ENCODE measurements at regions not wholly inside any gene's neighbourhood (a gene's known extent, or its start where the extent isn't known, plus 50 kb on each side); places are given as distances from the start of the nearest gene placed in this dataset.

- no peak for DNase-seq (ENCODE audit: low read depth)
- H3K4me3 ChIP-seq (ENCODE audit: low read length): no peak overlapping the region
- TF ChIP-seq CTCF (IDR thresholded peaks at IDR 0.05; ENCODE audit: insufficient read depth, low read depth, low read length, missing control alignments): no peak
These were observed 343.3 kb upstream of the MKI67 start for GRCh38 chr10:128469515-128469914.

GRCh38 chr10:128470321-128470965 lies 344.2 kb upstream of the MKI67 start:
- TF ChIP-seq CTCF (IDR thresholded peaks at IDR 0.05; ENCODE audit: insufficient read depth, low read depth, low read length, missing control alignments): no peak
- H3K4me3 ChIP-seq (ENCODE audit: low read length): no peak overlapping the region
- DNase-seq (ENCODE audit: low read depth): no peak

GRCh38 chr10:128471151-128471550 lies 344.9 kb upstream of the MKI67 start:
- no peak for TF ChIP-seq CTCF (IDR thresholded peaks at IDR 0.05; ENCODE audit: insufficient read depth, low read depth, low read length, missing control alignments)
- no peak for DNase-seq (ENCODE audit: low read depth)
- H3K4me3 ChIP-seq (ENCODE audit: low read length): no peak overlapping the region

- DNase-seq (ENCODE audit: low read depth): no peak
- no peak for TF ChIP-seq CTCF (IDR thresholded peaks at IDR 0.05; ENCODE audit: insufficient read depth, low read depth, low read length, missing control alignments)
- H3K4me3 ChIP-seq (ENCODE audit: low read length): no peak overlapping the region
These were observed 346.0 kb upstream of the MKI67 start for GRCh38 chr10:128472196-128472595.

GRCh38 chr10:128473396-128473795 lies 347.2 kb upstream of the MKI67 start:
- no peak for TF ChIP-seq CTCF (IDR thresholded peaks at IDR 0.05; ENCODE audit: insufficient read depth, low read depth, low read length, missing control alignments)
- no peak for DNase-seq (ENCODE audit: low read depth)
- no peak overlapping the region for H3K4me3 ChIP-seq (ENCODE audit: low read length)

GRCh38 chr10:128473911-128474310 lies 347.7 kb upstream of the MKI67 start:
- no peak for DNase-seq (ENCODE audit: low read depth)
- no peak for TF ChIP-seq CTCF (IDR thresholded peaks at IDR 0.05; ENCODE audit: insufficient read depth, low read depth, low read length, missing control alignments)

GRCh38 chr10:128474571-128474970 lies 348.3 kb upstream of the MKI67 start:
- no peak for DNase-seq (ENCODE audit: low read depth)
- TF ChIP-seq CTCF (IDR thresholded peaks at IDR 0.05; ENCODE audit: insufficient read depth, low read depth, low read length, missing control alignments): no peak
- no peak overlapping the region for H3K4me3 ChIP-seq (ENCODE audit: low read length)

More at GRCh38 chr10:128473911-128474310, 347.7 kb upstream of the MKI67 start:
- H3K4me3 ChIP-seq (ENCODE audit: low read length): no peak overlapping the region

Measured in epithelial cell of esophagus (primary cell).